GM12874 (cell line): ENCODE measurements at regions not wholly inside any gene's neighbourhood (a gene's known extent, or its start where the extent isn't known, plus 50 kb on each side); places are given as distances from the start of the nearest gene placed in this dataset.

Experiments
- CTCF ChIP-seq: IDR thresholded peaks from 2 replicates; pipeline ENCODE4 v1.5.1; 2011; ENCODE audit warnings: low read depth, mild to moderate bottlenecking, control low read depth, low read length, moderate library complexity; ENCODE audit not compliant: insufficient read depth

GRCh38 chr20:7516621-7517111 is 423.6 kb downstream of the HAO1 start:
- TF ChIP-seq CTCF = no peak

DNA sequence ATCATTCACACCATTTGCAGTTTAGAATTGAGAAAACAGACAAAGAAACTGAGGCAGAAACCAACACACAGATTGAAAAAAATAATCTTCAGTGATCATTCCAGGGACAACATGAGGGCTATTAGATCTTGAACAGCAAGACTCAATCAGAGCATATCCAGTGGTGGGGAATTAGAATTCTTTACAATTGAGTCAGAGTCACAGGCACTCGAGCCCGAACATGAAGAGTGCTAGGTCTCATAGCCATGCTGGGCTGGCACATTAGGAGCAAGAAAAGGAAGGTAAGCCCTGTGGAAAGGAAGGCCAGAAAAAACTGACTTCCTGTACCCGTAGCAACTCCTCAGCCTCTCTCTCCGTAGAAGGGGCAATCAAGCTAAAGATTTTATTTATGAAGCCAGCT is 419.9 kb downstream of the HAO1 start:
- TF ChIP-seq CTCF = no peak

DNA sequence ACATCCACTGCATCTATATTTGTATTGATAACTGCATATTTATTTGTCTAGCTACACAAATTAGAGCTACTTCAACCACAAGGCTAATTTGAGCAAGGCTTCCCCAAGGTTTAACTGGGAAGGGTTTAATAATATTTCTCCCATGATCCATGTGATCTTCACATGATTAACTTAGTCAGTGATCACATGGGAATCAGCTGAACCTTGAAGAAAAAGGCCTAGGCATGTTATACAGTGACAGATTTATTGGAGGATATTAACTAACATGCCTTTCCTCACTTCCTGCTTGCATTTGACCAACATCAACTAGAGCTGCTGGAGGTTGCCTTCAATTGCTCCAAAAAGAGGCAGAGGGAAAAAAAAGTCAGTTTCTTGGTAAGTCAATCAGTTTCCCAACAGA is 417.0 kb downstream of the HAO1 start:
- no peak for TF ChIP-seq CTCF

DNA sequence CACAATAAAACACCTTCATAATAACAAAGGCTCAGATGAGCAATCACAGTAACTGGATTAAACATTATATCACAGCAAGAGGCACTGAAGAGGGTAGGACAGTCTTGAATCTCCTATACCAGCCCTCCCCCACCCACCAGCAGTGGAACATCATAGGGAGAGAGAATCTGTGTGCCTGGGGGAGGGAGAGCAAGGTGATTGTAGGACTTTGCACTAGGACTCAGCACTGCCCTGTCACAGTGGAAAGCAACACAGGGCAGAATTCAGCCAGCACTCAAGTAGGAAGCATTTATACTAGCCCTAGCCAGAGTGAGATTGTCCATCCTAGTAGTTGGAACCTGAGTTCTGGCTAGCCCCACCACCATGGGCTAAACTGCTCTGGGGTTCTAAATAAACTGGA is 400.2 kb downstream of the HAO1 start:
- no peak for TF ChIP-seq CTCF

DNA sequence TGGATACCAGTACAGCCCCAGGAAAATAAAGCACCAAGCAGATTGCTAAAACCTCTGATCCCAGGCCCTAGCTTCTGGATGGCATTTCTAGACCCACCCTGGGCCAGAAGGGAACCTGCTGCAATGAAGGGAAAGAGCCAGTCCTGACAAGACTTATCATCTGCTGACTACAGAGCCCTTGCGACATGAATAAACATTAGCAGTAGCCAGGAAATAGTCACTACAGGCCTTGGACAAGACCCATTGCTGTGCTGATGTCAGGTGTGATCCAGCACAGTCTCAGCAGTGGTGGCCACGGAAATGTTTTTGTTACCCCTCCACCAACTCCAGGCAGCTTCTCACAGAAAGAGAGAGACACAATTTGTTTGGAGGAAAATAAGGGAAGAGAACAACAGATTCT is 399.3 kb downstream of the HAO1 start:
- no peak for TF ChIP-seq CTCF

- TF ChIP-seq CTCF = no peak
Measured at GRCh38 chr20:7571101-7571500, 369.2 kb downstream of the HAO1 start.

- no peak for TF ChIP-seq CTCF
Measured at GRCh38 chr20:7571521-7572055, 368.7 kb downstream of the HAO1 start.
